Neural cell (in vitro differentiated cells): ENCODE measurements at regions not wholly inside any gene's neighbourhood (a gene's known extent, or its start where the extent isn't known, plus 50 kb on each side); places are given as distances from the start of the nearest gene placed in this dataset.

ENCODE experiments used
- H2AFZ ChIP-seq: fragments of 200-600, 300-800 bp; sonication (generic), shearing (Covaris generic); 2 replicates; pipeline ENCODE4 v1.6.0; 2014; ENCODE audit warnings: low read depth, mild to moderate bottlenecking, antibody characterized with exemption, low read length, moderate library complexity
- H3F3A ChIP-seq: fragments of 200-600 bp; shearing (Covaris generic); 2 replicates; pipeline ENCODE4 v1.6.1; 2016; ENCODE audit warnings: mild to moderate bottlenecking, moderate library complexity, mixed read lengths, antibody characterized with exemption, low read length; ENCODE audit not compliant: insufficient read depth, poor library complexity, severe bottlenecking
- H3K27ac ChIP-seq: fragments of 200-600, 300-800 bp; sonication (generic), shearing (Covaris generic); 2 replicates; pipeline ENCODE4 v1.5.1; 2014; ENCODE audit warnings: mild to moderate bottlenecking, low read length, moderate library complexity
- H3K27me3 ChIP-seq: fragments of 300-800, 200-600 bp; sonication (generic), shearing (Covaris generic); 2 replicates; pipeline ENCODE4 v1.6.0; 2014; ENCODE audit warnings: mild to moderate bottlenecking, low read depth, low read length, moderate library complexity; ENCODE audit not compliant: insufficient read depth
- H3K36me3 ChIP-seq: fragments of 300-800, 200-600 bp; sonication (generic), shearing (Covaris generic); 2 replicates; pipeline ENCODE4 v1.5.1; 2014; ENCODE audit warnings: mild to moderate bottlenecking, antibody characterized with exemption, low read length, moderate library complexity; ENCODE audit not compliant: insufficient read depth
- H3K4me2 ChIP-seq: fragments of 300-800, 200-600 bp; sonication (generic), shearing (Covaris generic); 2 replicates; pipeline ENCODE4 v1.6.0; 2014; ENCODE audit warnings: mild to moderate bottlenecking, low read length
- H3K4me3 ChIP-seq: fragments of 300-800, 200-600 bp; sonication (generic), shearing (Covaris generic); 2 replicates; pipeline ENCODE4 v1.5.1; 2014; ENCODE audit warnings: mild to moderate bottlenecking, low read length, moderate library complexity
- H3K79me2 ChIP-seq: fragments of 200-600 bp; shearing (Covaris generic); replicated peaks from 2 replicates; pipeline ENCODE4 v1.6.0; 2014; ENCODE audit warnings: mild to moderate bottlenecking, low read length, moderate library complexity; ENCODE audit not compliant: insufficient read depth
- H3K9ac ChIP-seq: fragments of 300-800, 200-600 bp; sonication (generic), shearing (Covaris generic); 2 replicates; pipeline ENCODE4 v1.6.1; 2016; ENCODE audit warnings: mild to moderate bottlenecking, low read length, mixed read lengths
- H3K9me2 ChIP-seq: fragments of 200-600 bp; shearing (Covaris generic); 2 replicates; pipeline ENCODE4 v1.6.1; 2016; ENCODE audit warnings: mild to moderate bottlenecking, low read length, mixed read lengths; ENCODE audit not compliant: insufficient read depth
- H3K9me3 ChIP-seq: fragments of 200-600, 300-800 bp; sonication (generic), shearing (Covaris generic); 2 replicates; pipeline ENCODE4 v1.6.1; 2016; ENCODE audit warnings: mild to moderate bottlenecking, mixed run types, low read length, moderate library complexity, mixed read lengths
- H4K20me1 ChIP-seq: fragments of 200-600 bp; shearing (Covaris generic); 2 replicates; pipeline ENCODE4 v1.6.1; 2016; ENCODE audit warnings: mild to moderate bottlenecking, mixed run types; ENCODE audit not compliant: insufficient read depth
- CTCF ChIP-seq: fragments of 450-650 bp; IDR thresholded peaks from 2 replicates; pipeline ENCODE4 v1.5.1; 2014; ENCODE audit warnings: antibody characterized with exemption, mild to moderate bottlenecking, moderate library complexity; ENCODE audit not compliant: poor library complexity, severe bottlenecking
- EP300 ChIP-seq: fragments of 450-650 bp; conservative IDR thresholded peaks from 2 replicates; pipeline ENCODE4 v1.6.1; 2014; ENCODE audit warnings: antibody characterized with exemption, mild to moderate bottlenecking, moderate library complexity; ENCODE audit not compliant: poor library complexity, severe bottlenecking
- EZH2 ChIP-seq: fragments of 200-600, 300-800 bp; shearing (Covaris generic), sonication (generic); IDR thresholded peaks from 2 replicates; pipeline ENCODE4 v1.6.1; 2014; ENCODE audit warnings: antibody characterized with exemption, low read length, borderline replicate concordance, mild to moderate bottlenecking; ENCODE audit not compliant: insufficient read depth, poor library complexity, severe bottlenecking
- MXI1 ChIP-seq: fragments of 450-650 bp; conservative IDR thresholded peaks from 2 replicates; pipeline ENCODE4 v1.6.1; 2014; ENCODE audit warnings: antibody characterized with exemption, mild to moderate bottlenecking; ENCODE audit not compliant: poor library complexity, severe bottlenecking
- POLR2AphosphoS5 ChIP-seq: IDR thresholded peaks from 2 replicates; pipeline ENCODE4 v1.6.1; 2012
- RAD21 ChIP-seq: fragments of 450-650 bp; conservative IDR thresholded peaks from 2 replicates; pipeline ENCODE4 v1.6.1; 2014; ENCODE audit warnings: antibody characterized with exemption, mild to moderate bottlenecking, moderate library complexity
- REST ChIP-seq: IDR thresholded peaks from 2 replicates; pipeline ENCODE4 v1.6.1; 2012; ENCODE audit warnings: borderline replicate concordance
- SMC3 ChIP-seq: fragments of 450-650 bp; conservative IDR thresholded peaks from 2 replicates; pipeline ENCODE4 v1.6.1; 2014; ENCODE audit warnings: antibody characterized with exemption, mild to moderate bottlenecking, moderate library complexity; ENCODE audit not compliant: poor library complexity
- TAF1 ChIP-seq: IDR thresholded peaks from 2 replicates; pipeline ENCODE4 v1.6.1; 2012; ENCODE audit warnings: low read depth

- no peaks in the 10 kb centered on the region for H3K79me2 ChIP-seq
- no peak overlapping the region for H3K4me2 ChIP-seq
- H4K20me1 ChIP-seq, result no peaks in the 10 kb centered on the region
- H3K4me3 ChIP-seq, result no peak overlapping the region
- no peaks in the 10 kb centered on the region for H3F3A ChIP-seq
- no peaks in the 10 kb centered on the region for H3K9me2 ChIP-seq
- no peaks in the 10 kb centered on the region for H3K27me3 ChIP-seq
- H2AFZ ChIP-seq, result no peak overlapping the region
- no peak overlapping the region for H3K27ac ChIP-seq
- no peak overlapping the region for H3K9ac ChIP-seq
- H3K36me3 ChIP-seq, result no peaks in the 10 kb centered on the region
- no peaks in the 10 kb centered on the region for H3K9me3 ChIP-seq
- TF ChIP-seq REST (no peak), POLR2AphosphoS5 (no peak), CTCF (no peak)
Measured at GRCh38 chr15:81534124-81534523, 160.1 kb upstream of the TMC3 start.

- Histone ChIP-seq H3F3A (no peaks in the 10 kb centered on the region), H3K9me2 (no peaks in the 10 kb centered on the region), H3K9me3 (no peaks in the 10 kb centered on the region), H3K79me2 (no peaks in the 10 kb centered on the region), H3K36me3 (no peaks in the 10 kb centered on the region), H3K27me3 (no peaks in the 10 kb centered on the region), H3K27ac (no peak overlapping the region), H3K4me3 (no peak overlapping the region), H2AFZ (no peak overlapping the region), H3K9ac (no peak overlapping the region), H3K4me2 (no peak overlapping the region), H4K20me1 (no peaks in the 10 kb centered on the region)
- TF ChIP-seq REST (no peak), MXI1 (no peak), EZH2 (no peak), TAF1 (no peak), POLR2AphosphoS5 (no peak), SMC3 (no peak), CTCF (no peak), RAD21 (no peak), EP300 (no peak)
Measured at GRCh38 chr15:81532001-81532400, 158.0 kb upstream of the TMC3 start.
